ENCODE measurements at regions not wholly inside any gene's neighbourhood (a gene's known extent, or its start where the extent isn't known, plus 50 kb on each side); places are given as distances from the start of the nearest gene placed in this dataset.

GRCh38 chr16:26877421-26877820, 189.3 kb upstream of the C16orf82 start:
- no peak for DNase-seq (ENCODE audit: low read depth in 1 of 2, low spot score in 1 of 2)
- Histone ChIP-seq H3K4me1 (ENCODE audit: low read depth) (no peaks in the 10 kb centered on the region), H3K4me3 (no peak overlapping the region), H3K9me3 (ENCODE audit: low read depth) (no peaks in the 10 kb centered on the region), H3K27ac (no peak overlapping the region), H3K36me3 (no peaks in the 10 kb centered on the region), H3K27me3 (no peaks in the 10 kb centered on the region)
- TF ChIP-seq CTCF (IDR thresholded peaks at IDR 0.05; ENCODE audit: low read depth, low read length) = no peak

- Histone ChIP-seq H3K36me3 (no peaks in the 10 kb centered on the region), H3K4me3 (no peak overlapping the region), H3K4me1 (ENCODE audit: low read depth) (no peaks in the 10 kb centered on the region), H3K27me3 (no peaks in the 10 kb centered on the region), H3K9me3 (ENCODE audit: low read depth) (no peaks in the 10 kb centered on the region), H3K27ac (no peak overlapping the region)
- DNase-seq (ENCODE audit: low read depth in 1 of 2, low spot score in 1 of 2) = no peak
- TF ChIP-seq CTCF (IDR thresholded peaks at IDR 0.05; ENCODE audit: low read depth, low read length) = no peak
Observed at GRCh38 chr16:26885674-26886073, 181.1 kb upstream of the C16orf82 start.

- Histone ChIP-seq H3K4me1 (ENCODE audit: low read depth) (no peaks in the 10 kb centered on the region), H3K4me3 (no peak overlapping the region)
- TF ChIP-seq CTCF (IDR thresholded peaks at IDR 0.05; ENCODE audit: low read depth, low read length) = no peak
Observed at GRCh38 chr16:26889740-26890139, 177.0 kb upstream of the C16orf82 start.

DNA sequence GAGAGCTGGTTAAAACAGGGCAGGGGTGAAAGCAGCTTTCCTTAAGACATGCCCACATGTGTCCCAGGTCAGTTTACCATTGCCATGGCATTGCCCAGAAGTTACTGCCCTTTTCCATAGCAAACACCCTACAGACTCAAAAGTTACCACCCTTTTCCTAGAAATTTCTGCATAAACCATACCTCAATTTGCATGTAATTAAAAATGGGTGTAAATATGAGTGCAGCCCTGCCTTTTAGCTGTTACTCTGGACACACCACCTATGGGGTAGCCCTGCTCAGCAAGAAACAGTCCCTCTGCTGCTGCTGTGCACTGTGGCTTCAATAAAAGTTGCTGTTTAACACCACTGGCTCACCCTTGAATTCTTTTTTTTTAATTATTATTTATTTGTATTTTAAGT, 168.5 kb upstream of the C16orf82 start:
- H3K36me3 ChIP-seq = no peaks in the 10 kb centered on the region
- H3K27me3 ChIP-seq = no peaks in the 10 kb centered on the region
- H3K4me3 ChIP-seq = no peak overlapping the region
- no peak overlapping the region for H3K27ac ChIP-seq
- no peaks in the 10 kb centered on the region for H3K4me1 ChIP-seq (ENCODE audit: low read depth)
- no peak for DNase-seq (ENCODE audit: low read depth in 1 of 2, low spot score in 1 of 2)
- no peaks in the 10 kb centered on the region for H3K9me3 ChIP-seq (ENCODE audit: low read depth)
- TF ChIP-seq CTCF (IDR thresholded peaks at IDR 0.05; ENCODE audit: low read depth, low read length) = no peak

More at GRCh38 chr16:26889740-26890139, 177.0 kb upstream of the C16orf82 start:
- no peaks in the 10 kb centered on the region for H3K9me3 ChIP-seq (ENCODE audit: low read depth)
- DNase-seq (ENCODE audit: low read depth in 1 of 2, low spot score in 1 of 2) = no peak
- no peak overlapping the region for H3K27ac ChIP-seq
- H3K36me3 ChIP-seq = no peaks in the 10 kb centered on the region
- no peaks in the 10 kb centered on the region for H3K27me3 ChIP-seq

GRCh38 chr16:26901196-26901861, 165.4 kb upstream of the C16orf82 start:
- Histone ChIP-seq H3K36me3 (no peaks in the 10 kb centered on the region), H3K27me3 (no peaks in the 10 kb centered on the region), H3K4me3 (no peak overlapping the region), H3K9me3 (ENCODE audit: low read depth) (no peaks in the 10 kb centered on the region), H3K4me1 (ENCODE audit: low read depth) (no peaks in the 10 kb centered on the region), H3K27ac (no peak overlapping the region)
- no peak for TF ChIP-seq CTCF (IDR thresholded peaks at IDR 0.05; ENCODE audit: low read depth, low read length)
- no peak for DNase-seq (ENCODE audit: low read depth in 1 of 2, low spot score in 1 of 2)
